ENCODE measurements at regions not wholly inside any gene's neighbourhood (a gene's known extent, or its start where the extent isn't known, plus 50 kb on each side); places are given as distances from the start of the nearest gene placed in this dataset.

DNA sequence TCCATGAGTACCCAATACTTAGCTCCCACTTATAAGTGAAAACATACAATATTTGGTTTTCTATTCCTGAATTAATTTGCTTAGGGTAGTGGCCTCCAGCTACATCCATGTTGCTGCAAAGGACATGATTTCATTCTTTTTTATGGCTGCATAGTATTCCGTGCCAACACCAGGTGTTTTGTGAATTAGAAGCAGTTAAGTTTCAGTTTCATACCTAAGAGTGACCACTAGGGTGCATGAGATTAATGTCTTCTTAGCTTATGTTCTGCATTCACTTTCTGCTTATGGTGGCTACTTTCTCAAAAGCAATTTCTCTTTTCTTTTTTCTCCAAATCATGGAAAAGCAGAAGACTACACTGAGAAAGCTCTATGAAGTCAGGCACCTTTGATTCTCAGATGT, 65.1 kb upstream of the VSTM2A start:
- TF ChIP-seq CTCF (conservative IDR thresholded peaks at IDR 0.05; ENCODE audit: low read depth, low read length): no peak
- H3K4me3 ChIP-seq (ENCODE audit: low read depth, low read length): no peak overlapping the region
- no peak for DNase-seq (ENCODE audit: low read depth)

DNA sequence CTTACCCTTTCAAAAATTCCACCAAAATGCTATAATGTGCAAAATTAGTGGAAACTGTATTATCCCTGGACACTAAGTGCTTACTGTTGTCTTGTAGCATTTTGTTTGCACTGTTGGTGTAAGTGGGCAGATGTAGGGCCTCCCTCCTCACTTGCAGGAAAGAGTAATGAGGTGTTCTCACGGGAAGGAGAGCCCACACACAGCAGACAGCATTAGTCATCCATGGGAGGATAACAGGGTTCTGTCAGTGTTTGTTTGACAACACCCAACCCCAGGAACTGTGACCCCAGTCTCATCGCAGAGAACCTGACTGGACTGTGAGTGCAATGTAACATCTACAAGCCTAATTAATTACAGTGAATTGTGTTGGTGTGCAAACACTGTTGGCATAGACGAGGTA, 58.7 kb upstream of the VSTM2A start:
- TF ChIP-seq CTCF (conservative IDR thresholded peaks at IDR 0.05; ENCODE audit: low read depth, low read length): no peak

GRCh38 chr7:54485044-54485443, 57.1 kb upstream of the VSTM2A start:
- TF ChIP-seq CTCF (conservative IDR thresholded peaks at IDR 0.05; ENCODE audit: low read depth, low read length): no peak
- DNase-seq (ENCODE audit: low read depth): no peak
- H3K4me3 ChIP-seq (ENCODE audit: low read depth, low read length): no peak overlapping the region

More for the DNA sequence above, 58.7 kb upstream of the VSTM2A start:
- no peak for DNase-seq (ENCODE audit: low read depth)
- H3K4me3 ChIP-seq (ENCODE audit: low read depth, low read length): no peak overlapping the region
